ENCODE measurements at regions not wholly inside any gene's neighbourhood (a gene's known extent, or its start where the extent isn't known, plus 50 kb on each side); places are given as distances from the start of the nearest gene placed in this dataset.
"Not testable (repeated sequence)": the region's sequence is repeated elsewhere in the genome, so short reads cannot be mapped to it uniquely, and the experiment has no call there.

DNA sequence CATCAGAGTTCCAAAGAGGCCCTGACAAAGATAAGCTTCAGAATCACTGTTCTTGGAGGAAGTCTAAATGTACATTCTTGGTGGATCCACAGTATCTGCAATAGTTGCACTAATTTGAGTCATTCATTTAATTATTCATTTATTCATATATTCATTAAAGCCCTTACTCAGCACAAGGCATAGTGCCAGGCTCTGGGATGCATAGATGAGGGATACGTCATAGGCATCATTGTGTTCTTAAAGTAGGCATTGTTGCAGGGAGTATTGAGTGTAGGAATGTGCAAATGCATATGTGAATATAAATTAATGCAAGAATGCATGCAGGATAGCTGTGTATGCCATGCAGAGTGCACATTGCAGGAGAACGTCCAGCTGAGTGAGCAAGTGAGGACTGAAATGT lies 100.7 kb downstream of the DRD1 start:
- in situ Hi-C loops (cut with MboI; ENCODE audit: low sequenced_read_pairs, unreplicated experiment): no loop called here
- no peak for DNase-seq (ENCODE audit: low spot score)
- no peak for TF ChIP-seq CTCF (IDR thresholded peaks at IDR 0.05; ENCODE audit: borderline replicate concordance, control extremely low read depth, extremely low read depth, insufficient read depth, missing control alignments)

- in situ Hi-C loops (cut with MboI; ENCODE audit: low sequenced_read_pairs, unreplicated experiment): no loop called here
- TF ChIP-seq CTCF (IDR thresholded peaks at IDR 0.05; ENCODE audit: borderline replicate concordance, control extremely low read depth, extremely low read depth, insufficient read depth, missing control alignments): no peak
- no peak for DNase-seq (ENCODE audit: low spot score)
Measured at GRCh38 chr5:175340180-175340579, 103.8 kb downstream of the DRD1 start.

GRCh38 chr5:175337680-175338079 lies 106.3 kb downstream of the DRD1 start:
- in situ Hi-C loops (cut with MboI; ENCODE audit: low sequenced_read_pairs, unreplicated experiment): no loop called here
- DNase-seq (ENCODE audit: low spot score): no peak
- TF ChIP-seq CTCF (IDR thresholded peaks at IDR 0.05; ENCODE audit: borderline replicate concordance, control extremely low read depth, extremely low read depth, insufficient read depth, missing control alignments): no peak

GRCh38 chr5:175336781-175337180 lies 107.2 kb downstream of the DRD1 start:
- TF ChIP-seq CTCF (IDR thresholded peaks at IDR 0.05; ENCODE audit: borderline replicate concordance, control extremely low read depth, extremely low read depth, insufficient read depth, missing control alignments): no peak
- in situ Hi-C loops (cut with MboI; ENCODE audit: low sequenced_read_pairs, unreplicated experiment): no loop called here
- DNase-seq (ENCODE audit: low spot score): no peak

GRCh38 chr5:175335691-175336090 lies 108.3 kb downstream of the DRD1 start:
- no peak for TF ChIP-seq CTCF (IDR thresholded peaks at IDR 0.05; ENCODE audit: borderline replicate concordance, control extremely low read depth, extremely low read depth, insufficient read depth, missing control alignments)
- DNase-seq (ENCODE audit: low spot score): no peak
- in situ Hi-C loops (cut with MboI; ENCODE audit: low sequenced_read_pairs, unreplicated experiment): no loop called here

- DNase-seq (ENCODE audit: low spot score); in situ Hi-C loops (cut with MboI; ENCODE audit: low sequenced_read_pairs, unreplicated experiment): not testable (repeated sequence)
Measured at GRCh38 chr5:175331173-175332036, 112.6 kb downstream of the DRD1 start.

- in situ Hi-C loops (cut with MboI; ENCODE audit: low sequenced_read_pairs, unreplicated experiment): no loop called here
- DNase-seq (ENCODE audit: low spot score): no peak
Measured at GRCh38 chr5:175329976-175330375, 114.0 kb downstream of the DRD1 start.

More at GRCh38 chr5:175329976-175330375, 114.0 kb downstream of the DRD1 start:
- no peak for TF ChIP-seq CTCF (IDR thresholded peaks at IDR 0.05; ENCODE audit: borderline replicate concordance, control extremely low read depth, extremely low read depth, insufficient read depth, missing control alignments)

All from GM13976 (cell line).